ENCODE measurements at regions not wholly inside any gene's neighbourhood (a gene's known extent, or its start where the extent isn't known, plus 50 kb on each side); places are given as distances from the start of the nearest gene placed in this dataset.

DNA sequence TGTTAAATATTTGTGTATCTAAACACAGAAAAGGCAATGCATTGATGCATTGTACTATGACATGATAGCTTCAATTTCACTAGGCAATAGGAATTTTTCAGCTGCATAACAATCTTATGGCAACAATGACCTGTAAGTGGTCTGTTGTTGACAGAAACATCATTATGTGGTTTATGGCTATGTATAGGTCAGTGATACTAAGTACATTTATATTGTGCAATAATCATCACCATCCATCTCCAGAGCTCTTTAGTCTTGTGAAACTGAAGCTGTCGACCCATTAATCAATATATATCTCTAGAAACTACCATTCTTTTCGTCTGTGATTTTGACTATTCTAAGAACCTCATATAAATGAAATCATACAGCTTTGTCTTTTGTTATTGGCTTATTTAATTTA lies 200.1 kb upstream of the ZNF717 start:
- no peaks in the 10 kb centered on the region for H3K9me3 ChIP-seq (replicated peaks in 1 of 2; ENCODE audit: control insufficient read depth in 1 of 2, insufficient read depth in 1 of 2, low read length in 2 of 2)
- no peak overlapping the region for H3K4me2 ChIP-seq (replicated peaks; ENCODE audit: extremely low read depth, low read length, poor library complexity, severe bottlenecking)
- H3K4me3 ChIP-seq (replicated peaks in 1 of 3; ENCODE audit: low read depth in 2 of 3, low read length in 3 of 3): no peak overlapping the region
- H3K27ac Mint-ChIP-seq: no peak overlapping the region
- H3K4me3 Mint-ChIP-seq: no peak overlapping the region
- H3K9ac ChIP-seq (ENCODE audit: insufficient read depth, low read length, poor library complexity, severe bottlenecking): no peak overlapping the region
- H3K4me1 ChIP-seq (ENCODE audit: control insufficient read depth in 1 of 2, insufficient read depth in 2 of 2, low read length in 2 of 2): no peaks in the 10 kb centered on the region
- WGBS (ENCODE audit: insufficient coverage): no CpG with 5 or more reads among the region's 2 CpGs
- no peaks in the 10 kb centered on the region for H3K79me2 ChIP-seq (ENCODE audit: insufficient read depth, low read length)
- peaks cover 0 to 4% (median 1%) of the 10 kb centered on the region in 7 donors for H3K9me3 Mint-ChIP-seq
- no peaks in the 10 kb centered on the region for H3K36me3 Mint-ChIP-seq
- no peak for DNase-seq
- H3K4me1 Mint-ChIP-seq: no peaks in the 10 kb centered on the region
- no peak overlapping the region for H3K27ac ChIP-seq (ENCODE audit: low read depth in 1 of 2, low read length in 2 of 2)
- intact Hi-C loops (cut with micrococcal nuclease): no loop called here
- TF ChIP-seq, protein P1, sequence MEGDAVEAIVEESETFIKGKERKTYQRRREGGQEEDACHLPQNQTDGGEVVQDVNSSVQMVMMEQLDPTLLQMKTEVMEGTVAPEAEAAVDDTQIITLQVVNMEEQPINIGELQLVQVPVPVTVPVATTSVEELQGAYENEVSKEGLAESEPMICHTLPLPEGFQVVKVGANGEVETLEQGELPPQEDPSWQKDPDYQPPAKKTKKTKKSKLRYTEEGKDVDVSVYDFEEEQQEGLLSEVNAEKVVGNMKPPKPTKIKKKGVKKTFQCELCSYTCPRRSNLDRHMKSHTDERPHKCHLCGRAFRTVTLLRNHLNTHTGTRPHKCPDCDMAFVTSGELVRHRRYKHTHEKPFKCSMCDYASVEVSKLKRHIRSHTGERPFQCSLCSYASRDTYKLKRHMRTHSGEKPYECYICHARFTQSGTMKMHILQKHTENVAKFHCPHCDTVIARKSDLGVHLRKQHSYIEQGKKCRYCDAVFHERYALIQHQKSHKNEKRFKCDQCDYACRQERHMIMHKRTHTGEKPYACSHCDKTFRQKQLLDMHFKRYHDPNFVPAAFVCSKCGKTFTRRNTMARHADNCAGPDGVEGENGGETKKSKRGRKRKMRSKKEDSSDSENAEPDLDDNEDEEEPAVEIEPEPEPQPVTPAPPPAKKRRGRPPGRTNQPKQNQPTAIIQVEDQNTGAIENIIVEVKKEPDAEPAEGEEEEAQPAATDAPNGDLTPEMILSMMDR (IDR thresholded peaks at IDR 0.05): no peak
- no peaks in the 10 kb centered on the region for H4K20me1 ChIP-seq (ENCODE audit: insufficient read depth, low read length)
- no peak overlapping the region for H2AFZ ChIP-seq (ENCODE audit: insufficient read depth, low read depth, low read length, poor library complexity, severe bottlenecking)
- no peaks in the 10 kb centered on the region for H3K36me3 ChIP-seq (replicated peaks in 1 of 2; ENCODE audit: control insufficient read depth in 1 of 2, insufficient read depth in 2 of 2, low read length in 2 of 2)
- H3K27me3 ChIP-seq (ENCODE audit: control insufficient read depth in 2 of 2, insufficient read depth in 2 of 2, low read length in 2 of 2): no peaks in the 10 kb centered on the region
- no peaks in the 10 kb centered on the region for H3K27me3 Mint-ChIP-seq (ENCODE audit: low read depth in 3 of 3)

DNA sequence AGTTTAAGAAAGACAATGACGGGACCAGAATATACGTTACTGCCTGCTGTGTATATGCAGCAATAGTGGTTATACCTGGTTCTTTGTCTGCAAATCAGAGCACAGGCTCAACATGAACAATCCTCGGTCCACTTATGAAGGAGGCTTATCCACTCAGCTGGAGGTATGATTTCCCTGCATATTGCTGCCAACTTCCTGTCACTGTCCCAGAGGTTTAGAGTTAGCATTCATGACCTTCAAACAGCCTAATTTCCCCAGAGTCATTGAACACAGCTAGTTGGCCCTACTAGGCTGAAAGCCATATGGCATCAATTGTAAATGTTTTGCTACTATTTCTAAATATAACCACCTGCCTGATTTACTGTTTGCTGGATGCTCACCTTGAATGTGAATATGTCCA lies 224.9 kb upstream of the ZNF717 start:
- intact Hi-C loops (cut with micrococcal nuclease): no loop called here
- H3K27ac Mint-ChIP-seq: no peak overlapping the region
- no peak overlapping the region for H2AFZ ChIP-seq (ENCODE audit: insufficient read depth, low read depth, low read length, poor library complexity, severe bottlenecking)
- peaks cover 0 to 2% (median 0%) of the 10 kb centered on the region in 3 donors for H3K27me3 Mint-ChIP-seq (ENCODE audit: low read depth in 3 of 3)
- no peak for DNase-seq
- no peak overlapping the region for H3K4me2 ChIP-seq (replicated peaks; ENCODE audit: extremely low read depth, low read length, poor library complexity, severe bottlenecking)
- WGBS (ENCODE audit: insufficient coverage): 76% methylated on average over 2 of the region's 3 CpGs
- H3K27me3 ChIP-seq (ENCODE audit: control insufficient read depth in 2 of 2, insufficient read depth in 2 of 2, low read length in 2 of 2): no peaks in the 10 kb centered on the region
- no peaks in the 10 kb centered on the region for H3K79me2 ChIP-seq (ENCODE audit: insufficient read depth, low read length)
- H3K9me3 ChIP-seq (replicated peaks in 1 of 2; ENCODE audit: control insufficient read depth in 1 of 2, insufficient read depth in 1 of 2, low read length in 2 of 2): no peaks in the 10 kb centered on the region
- H3K9me3 Mint-ChIP-seq: peaks cover 0 to 12% (median 5%) of the 10 kb centered on the region in 7 donors
- H3K9ac ChIP-seq (ENCODE audit: insufficient read depth, low read length, poor library complexity, severe bottlenecking): no peak overlapping the region
- H3K27ac ChIP-seq (ENCODE audit: low read depth in 1 of 2, low read length in 2 of 2): no peak overlapping the region
- H3K4me3 ChIP-seq (replicated peaks in 1 of 3; ENCODE audit: low read depth in 2 of 3, low read length in 3 of 3): no peak overlapping the region
- no peaks in the 10 kb centered on the region for H3K36me3 Mint-ChIP-seq
- H3K4me1 ChIP-seq (ENCODE audit: control insufficient read depth in 1 of 2, insufficient read depth in 2 of 2, low read length in 2 of 2): no peaks in the 10 kb centered on the region
- H3K36me3 ChIP-seq (replicated peaks in 1 of 2; ENCODE audit: control insufficient read depth in 1 of 2, insufficient read depth in 2 of 2, low read length in 2 of 2): no peaks in the 10 kb centered on the region
- H3K4me3 Mint-ChIP-seq: no peak overlapping the region
- no peaks in the 10 kb centered on the region for H4K20me1 ChIP-seq (ENCODE audit: insufficient read depth, low read length)
- no peaks in the 10 kb centered on the region for H3K4me1 Mint-ChIP-seq
- TF ChIP-seq, protein P1 (IDR thresholded peaks at IDR 0.05): no peak
